SK-N-MC (cell line): ENCODE measurements at regions not wholly inside any gene's neighbourhood (a gene's known extent, or its start where the extent isn't known, plus 50 kb on each side); places are given as distances from the start of the nearest gene placed in this dataset.

Experiments
- EZH2 ChIP-seq: fragments of 200-600 bp; sonication (generic); IDR thresholded peaks from one replicate; pipeline ENCODE4 v1.6.1; 2017; ENCODE audit warnings: antibody characterized with exemption
- FOXP2 ChIP-seq: optimal IDR thresholded peaks from 2 replicates; pipeline ENCODE3; 2011; ENCODE audit warnings: mild to moderate bottlenecking, moderate library complexity; ENCODE audit not compliant: insufficient read depth; ENCODE audit errors: extremely low read length, control extremely low read depth
- POLR2AphosphoS5 ChIP-seq: IDR thresholded peaks from 2 replicates; pipeline ENCODE4 v1.6.1; 2012; ENCODE audit warnings: mild to moderate bottlenecking, low read depth, low read length, borderline replicate concordance

- TF ChIP-seq POLR2AphosphoS5 (no peak), EZH2 (no peak), FOXP2 (no peak)
Observed at GRCh38 chr3:31409389-31409788, 123.3 kb upstream of the STT3B start.
